ENCODE measurements at regions not wholly inside any gene's neighbourhood (a gene's known extent, or its start where the extent isn't known, plus 50 kb on each side); places are given as distances from the start of the nearest gene placed in this dataset.

- TF ChIP-seq CTCF (IDR thresholded peaks at IDR 0.05) (no peak), EZH2phosphoT487 (IDR thresholded peaks at IDR 0.05) (no peak)
Measured at GRCh38 chr4:113844369-113844768, 82.8 kb upstream of the CAMK2D start.

All from neural progenitor cell (in vitro differentiated cells).